Fibroblast of lung (primary cell): ENCODE measurements at regions not wholly inside any gene's neighbourhood (a gene's known extent, or its start where the extent isn't known, plus 50 kb on each side); places are given as distances from the start of the nearest gene placed in this dataset.

Experiments used
- CTCF ChIP-seq, 2 donors: IDR thresholded peaks in 1 of 2; conservative IDR thresholded peaks in 1 of 2; 1 replicate in 1 of 2; 2 replicates in 1 of 2; pipeline ENCODE4 v1.5.1; 2011 to 2012; ENCODE audit warnings: low read length in 2 of 2, control low read depth in 1 of 2, inconsistent platforms in 1 of 2, low read depth in 1 of 2, mild to moderate bottlenecking in 1 of 2
- EZH2 ChIP-seq: IDR thresholded peaks from 2 replicates; pipeline ENCODE4 v1.5.1; 2012; ENCODE audit warnings: low read length, control low read depth, mild to moderate bottlenecking; ENCODE audit errors: missing control alignments

- TF ChIP-seq CTCF (conservative IDR thresholded peaks at IDR 0.05 in 1 of 2, IDR thresholded peaks at IDR 0.05 in 1 of 2; ENCODE audit: low read depth in 1 of 2, low read length in 2 of 2) (no peak), EZH2 (no peak)
These were observed 75.0 kb downstream of the POLR1D start for GRCh38 chr13:27696731-27697130.
